H9 (cell line): ENCODE measurements at regions not wholly inside any gene's neighbourhood (a gene's known extent, or its start where the extent isn't known, plus 50 kb on each side); places are given as distances from the start of the nearest gene placed in this dataset.

Experiments
- DNase-seq: peaks from one replicate; pipeline ENCODE4 v3.0.0-alpha.2; 2017
- H2AFZ ChIP-seq: one replicate; pipeline ENCODE4 v1.6.1; 2013; ENCODE audit warnings: mild to moderate bottlenecking, low read length, control low read depth, moderate library complexity
- H2AK5ac ChIP-seq: 2 replicates; pipeline ENCODE4 v1.6.1; 2013; ENCODE audit warnings: low read length, control low read depth, mixed read lengths; ENCODE audit not compliant: insufficient read length
- H2BK120ac ChIP-seq: one replicate; pipeline ENCODE4 v1.6.1; 2013; ENCODE audit warnings: low read depth, mild to moderate bottlenecking, low read length, control low read depth, inconsistent platforms; ENCODE audit not compliant: poor library complexity, severe bottlenecking
- H2BK12ac ChIP-seq: 2 replicates; pipeline ENCODE4 v1.6.1; 2013; ENCODE audit warnings: low read length, control low read depth, mixed read lengths, low read depth; ENCODE audit not compliant: insufficient read length
- H2BK15ac ChIP-seq: 2 replicates; pipeline ENCODE4 v1.6.1; 2013; ENCODE audit warnings: low read depth, low read length, control low read depth
- H2BK20ac ChIP-seq: one replicate; pipeline ENCODE4 v1.6.1; 2013; ENCODE audit warnings: low read depth, mild to moderate bottlenecking, low read length, control low read depth, inconsistent platforms; ENCODE audit not compliant: poor library complexity, severe bottlenecking
- H2BK5ac ChIP-seq: 2 replicates; pipeline ENCODE4 v1.6.1; 2013; ENCODE audit warnings: low read length, control low read depth, mixed read lengths; ENCODE audit not compliant: insufficient read length
- H3K14ac ChIP-seq: 2 replicates; pipeline ENCODE4 v1.6.1; 2013; ENCODE audit warnings: low read length, control low read depth; ENCODE audit not compliant: insufficient read depth
- H3K18ac ChIP-seq: 2 replicates; pipeline ENCODE4 v1.6.1; 2013; ENCODE audit warnings: low read depth, mild to moderate bottlenecking, mixed read lengths, low read length, control low read depth; ENCODE audit not compliant: insufficient read length
- H3K23ac ChIP-seq: 2 replicates; pipeline ENCODE4 v1.6.1; 2013; ENCODE audit warnings: low read length, control low read depth, mixed read lengths, low read depth; ENCODE audit not compliant: insufficient read length
- H3K23me2 ChIP-seq: 2 replicates; pipeline ENCODE4 v1.6.1; 2013; ENCODE audit warnings: low read depth, mild to moderate bottlenecking, mixed read lengths, low read length, control low read depth; ENCODE audit not compliant: insufficient read length, poor library complexity, severe bottlenecking
- H3K27ac ChIP-seq: 2 replicates; pipeline ENCODE4 v1.5.1; 2013; ENCODE audit warnings: low read length, control low read depth, mixed read lengths, low read depth; ENCODE audit not compliant: insufficient read length
- H3K27me3 ChIP-seq: 2 replicates; pipeline ENCODE4 v1.6.1; 2013; ENCODE audit warnings: low read length, control low read depth, inconsistent platforms; ENCODE audit not compliant: insufficient read depth
- H3K4ac ChIP-seq: 2 replicates; pipeline ENCODE4 v1.6.1; 2013; ENCODE audit warnings: low read depth, mild to moderate bottlenecking, control low read depth, inconsistent platforms, low read length, moderate library complexity
- H3K4me1 ChIP-seq: 2 replicates; pipeline ENCODE4 v1.6.1; 2013; ENCODE audit warnings: low read length, control low read depth, inconsistent platforms; ENCODE audit not compliant: insufficient read depth
- H3K4me2 ChIP-seq: 2 replicates; pipeline ENCODE4 v1.6.1; 2013; ENCODE audit warnings: low read length, control low read depth, mixed read lengths; ENCODE audit not compliant: insufficient read length, insufficient read depth
- H3K56ac ChIP-seq: 2 replicates; pipeline ENCODE4 v1.6.1; 2013; ENCODE audit warnings: low read depth, mild to moderate bottlenecking, mixed read lengths, low read length, control low read depth; ENCODE audit not compliant: insufficient read length
- H3K79me1 ChIP-seq: 2 replicates; pipeline ENCODE4 v1.6.1; 2013; ENCODE audit warnings: low read depth, mild to moderate bottlenecking, moderate library complexity, low read length, control low read depth, inconsistent platforms; ENCODE audit not compliant: insufficient read depth, poor library complexity, severe bottlenecking
- H3K79me2 ChIP-seq: 2 replicates; pipeline ENCODE4 v1.6.1; 2013; ENCODE audit warnings: low read length, control low read depth, inconsistent platforms; ENCODE audit not compliant: insufficient read depth
- H3K9ac ChIP-seq: 2 replicates; pipeline ENCODE4 v1.6.1; 2013; ENCODE audit warnings: low read length, control low read depth, mixed read lengths; ENCODE audit not compliant: insufficient read length; ENCODE audit errors: extremely low read depth
- H3K9me3 ChIP-seq: one replicate; pipeline ENCODE4 v1.6.1; 2013; ENCODE audit warnings: low read depth, low read length, inconsistent platforms; ENCODE audit not compliant: control insufficient read depth
- H3T11ph ChIP-seq: one replicate; pipeline ENCODE4 v1.6.1; 2013; ENCODE audit warnings: mild to moderate bottlenecking, low read length, control low read depth, inconsistent platforms
- H4K20me1 ChIP-seq: one replicate; pipeline ENCODE4 v1.6.1; 2013; ENCODE audit not compliant: control insufficient read depth, insufficient read length, insufficient read depth
- H4K5ac ChIP-seq: 2 replicates; pipeline ENCODE4 v1.6.1; 2013; ENCODE audit warnings: low read depth, mild to moderate bottlenecking, mixed read lengths, low read length, control low read depth; ENCODE audit not compliant: insufficient read length
- H4K8ac ChIP-seq: replicated peaks from 2 replicates; pipeline ENCODE4 v1.6.1; 2013; ENCODE audit warnings: low read length, control low read depth, mixed read lengths, low read depth; ENCODE audit not compliant: insufficient read length
- H4K91ac ChIP-seq: 2 replicates; pipeline ENCODE4 v1.6.1; 2013; ENCODE audit warnings: low read depth, mild to moderate bottlenecking, moderate library complexity, mixed read lengths, low read length, control low read depth; ENCODE audit not compliant: insufficient read length
- H3K27ac Mint-ChIP-seq, 3 experiments: 2 replicates in 2 of 3; 3 replicates in 1 of 3; pipeline ENCODE4 v1.8.0; 2020 to 2021; ENCODE audit warnings: mixed read lengths in 3 of 3, mild to moderate bottlenecking in 1 of 3, moderate library complexity in 1 of 3
- H3K27me3 Mint-ChIP-seq: 2 replicates; pipeline ENCODE4 v1.8.0; 2021; ENCODE audit warnings: low read depth, mild to moderate bottlenecking, moderate library complexity, mixed read lengths
- H3K36me3 Mint-ChIP-seq, 3 experiments: 2 replicates in 2 of 3; 3 replicates in 1 of 3; pipeline ENCODE4 v1.8.0; 2020 to 2021; ENCODE audit warnings: low read depth in 3 of 3, mixed read lengths in 3 of 3; ENCODE audit not compliant: insufficient read depth in 1 of 3
- H3K4me1 Mint-ChIP-seq, 2 experiments: 2 replicates each; pipeline ENCODE4 v1.8.0; 2020; ENCODE audit warnings: mixed read lengths in 2 of 2
- H3K4me3 Mint-ChIP-seq, 2 experiments: 2 replicates in 1 of 2; 3 replicates in 1 of 2; pipeline ENCODE4 v1.8.0; 2020 to 2021; ENCODE audit warnings: mild to moderate bottlenecking in 2 of 2, mixed read lengths in 2 of 2, moderate library complexity in 1 of 2
- H3K9me3 Mint-ChIP-seq, 2 experiments: 2 replicates in 1 of 2; 3 replicates in 1 of 2; pipeline ENCODE4 v1.8.0; 2020; ENCODE audit warnings: mild to moderate bottlenecking in 2 of 2, mixed read lengths in 2 of 2, moderate library complexity in 1 of 2
- WGBS: extraction: QIAGEN DNeasy Blood & Tissue Kit; methylation state at CpG from one replicate; pipeline ENCODE4 v1.1.7; 2013; ENCODE audit warnings: missing lambda C conversion rate, low lambda C conversion rate, mixed read lengths; ENCODE audit not compliant: insufficient read length; ENCODE audit errors: extremely low coverage; 5-methylcytosine and 5-hydroxymethylcytosine counted together
- TF ChIP-seq, protein P1 (sequence below): fragments of 200-600 bp; sonication (generic); conservative IDR thresholded peaks from 3 replicates; pipeline ENCODE4 v1.8.0; 2021; ENCODE audit warnings: antibody characterized with exemption, mild to moderate bottlenecking

DNA sequence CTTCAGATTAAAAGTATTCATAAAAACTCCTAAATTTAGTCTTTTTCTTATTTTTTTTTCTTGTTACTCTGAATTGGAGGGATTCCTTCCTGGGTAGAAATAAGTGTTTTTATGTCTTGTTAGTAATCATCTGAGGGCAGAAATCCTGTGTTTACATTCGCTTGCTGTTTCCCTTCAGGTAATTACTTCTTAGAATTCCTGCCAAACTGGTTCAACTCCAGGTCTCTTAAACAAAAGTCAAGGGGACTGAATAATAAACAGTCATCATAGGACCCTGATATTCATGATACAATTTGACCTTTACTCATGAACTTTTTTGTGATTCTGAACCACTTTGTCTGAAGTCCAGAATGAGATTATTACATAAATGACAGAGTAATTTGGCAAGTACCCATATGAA lies 843.9 kb downstream of the FLRT2 start:
- Mint-ChIP-seq H3K27ac (no peak overlapping the region), H3K4me1 (no peaks in the 10 kb centered on the region), H3K4me3 (no peak overlapping the region), H3K9me3 (peaks cover 17 to 25% of the 10 kb centered on the region in 2 experiments), H3K27me3 (no peaks in the 10 kb centered on the region), H3K36me3 (peaks cover 0 to 18% (median 12%) of the 10 kb centered on the region in 3 experiments; a peak in 4 of 7 replicates)
- H3K4me2 ChIP-seq = no peak overlapping the region
- no peak overlapping the region for H3K23ac ChIP-seq
- no peaks in the 10 kb centered on the region for H3K27me3 ChIP-seq
- whole genome bisulfite sequencing = no CpG with 5 or more reads among the region's 1 CpG
- no peak overlapping the region for H3K4ac ChIP-seq
- H4K91ac ChIP-seq = no peak overlapping the region
- no peaks in the 10 kb centered on the region for H3K79me2 ChIP-seq
- H3K9ac ChIP-seq = no peak overlapping the region
- TF ChIP-seq, protein P1, sequence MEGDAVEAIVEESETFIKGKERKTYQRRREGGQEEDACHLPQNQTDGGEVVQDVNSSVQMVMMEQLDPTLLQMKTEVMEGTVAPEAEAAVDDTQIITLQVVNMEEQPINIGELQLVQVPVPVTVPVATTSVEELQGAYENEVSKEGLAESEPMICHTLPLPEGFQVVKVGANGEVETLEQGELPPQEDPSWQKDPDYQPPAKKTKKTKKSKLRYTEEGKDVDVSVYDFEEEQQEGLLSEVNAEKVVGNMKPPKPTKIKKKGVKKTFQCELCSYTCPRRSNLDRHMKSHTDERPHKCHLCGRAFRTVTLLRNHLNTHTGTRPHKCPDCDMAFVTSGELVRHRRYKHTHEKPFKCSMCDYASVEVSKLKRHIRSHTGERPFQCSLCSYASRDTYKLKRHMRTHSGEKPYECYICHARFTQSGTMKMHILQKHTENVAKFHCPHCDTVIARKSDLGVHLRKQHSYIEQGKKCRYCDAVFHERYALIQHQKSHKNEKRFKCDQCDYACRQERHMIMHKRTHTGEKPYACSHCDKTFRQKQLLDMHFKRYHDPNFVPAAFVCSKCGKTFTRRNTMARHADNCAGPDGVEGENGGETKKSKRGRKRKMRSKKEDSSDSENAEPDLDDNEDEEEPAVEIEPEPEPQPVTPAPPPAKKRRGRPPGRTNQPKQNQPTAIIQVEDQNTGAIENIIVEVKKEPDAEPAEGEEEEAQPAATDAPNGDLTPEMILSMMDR = no peak
- no peak overlapping the region for H2BK5ac ChIP-seq
- H3K27ac ChIP-seq = no peak overlapping the region
- no peak overlapping the region for H2BK15ac ChIP-seq
- no peak overlapping the region for H4K5ac ChIP-seq
- H3T11ph ChIP-seq = no peak overlapping the region
- H2AK5ac ChIP-seq = no peak overlapping the region
- H2BK12ac ChIP-seq = no peak overlapping the region
- H3K18ac ChIP-seq = no peak overlapping the region
- H2BK120ac ChIP-seq = no peak overlapping the region
- H3K4me1 ChIP-seq = no peaks in the 10 kb centered on the region
- H3K14ac ChIP-seq = no peak overlapping the region
- no peak overlapping the region for H3K56ac ChIP-seq
- H4K20me1 ChIP-seq = no peaks in the 10 kb centered on the region
- H3K23me2 ChIP-seq = no peaks in the 10 kb centered on the region
- no peaks in the 10 kb centered on the region for H3K79me1 ChIP-seq
- H2AFZ ChIP-seq = no peak overlapping the region
- no peak overlapping the region for H2BK20ac ChIP-seq
- DNase-seq = no peak
- no peak overlapping the region for H4K8ac ChIP-seq
- H3K9me3 ChIP-seq = no peaks in the 10 kb centered on the region
